Right lobe of liver (tissue), 4 donors: ENCODE measurements at regions not wholly inside any gene's neighbourhood (a gene's known extent, or its start where the extent isn't known, plus 50 kb on each side); places are given as distances from the start of the nearest gene placed in this dataset.

Experiments
- POLR2A ChIP-seq: fragments of 450-650 bp; IDR thresholded peaks from one replicate; pipeline ENCODE4 v1.6.1; 2017; ENCODE audit warnings: antibody characterized with exemption, mild to moderate bottlenecking
- TF ChIP-seq, protein P1 (sequence below), 4 donors: fragments of 200-600 bp in 3 of 4; fragments of 450-650 bp in 1 of 4; IDR thresholded peaks; one replicate each; pipeline versions ENCODE4 v1.5.1 to v1.8.0; 2016 to 2022; ENCODE audit warnings: antibody characterized with exemption in 4 of 4, mild to moderate bottlenecking in 2 of 4
- donor health status: DM: no; HTN: no; CAD: no.
- donor health status: DM: no; HTN: no; CAD: no.
- donor health status: DM: no; HTN: yes; CAD: no.

DNA sequence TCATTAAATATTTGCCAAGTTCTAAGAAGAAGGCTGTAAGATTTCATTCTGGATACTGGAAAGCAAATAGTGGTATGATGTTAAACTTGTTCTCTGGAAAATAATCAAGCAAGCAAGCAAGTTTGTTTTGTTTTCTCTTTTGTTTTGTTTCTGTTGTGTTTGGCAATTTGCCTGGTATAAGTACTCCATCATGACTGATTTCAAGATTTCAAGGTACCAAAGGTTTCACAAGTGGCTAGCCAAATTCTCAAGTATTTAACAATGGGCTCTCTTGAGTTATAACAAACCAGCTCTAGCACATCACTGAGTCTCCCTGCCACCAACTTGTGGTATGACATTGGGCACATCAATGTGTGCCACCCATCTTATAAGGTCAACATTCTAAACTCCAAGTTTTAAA, 151.7 kb upstream of the IGFBP3 start:
- TF ChIP-seq, protein P1, sequence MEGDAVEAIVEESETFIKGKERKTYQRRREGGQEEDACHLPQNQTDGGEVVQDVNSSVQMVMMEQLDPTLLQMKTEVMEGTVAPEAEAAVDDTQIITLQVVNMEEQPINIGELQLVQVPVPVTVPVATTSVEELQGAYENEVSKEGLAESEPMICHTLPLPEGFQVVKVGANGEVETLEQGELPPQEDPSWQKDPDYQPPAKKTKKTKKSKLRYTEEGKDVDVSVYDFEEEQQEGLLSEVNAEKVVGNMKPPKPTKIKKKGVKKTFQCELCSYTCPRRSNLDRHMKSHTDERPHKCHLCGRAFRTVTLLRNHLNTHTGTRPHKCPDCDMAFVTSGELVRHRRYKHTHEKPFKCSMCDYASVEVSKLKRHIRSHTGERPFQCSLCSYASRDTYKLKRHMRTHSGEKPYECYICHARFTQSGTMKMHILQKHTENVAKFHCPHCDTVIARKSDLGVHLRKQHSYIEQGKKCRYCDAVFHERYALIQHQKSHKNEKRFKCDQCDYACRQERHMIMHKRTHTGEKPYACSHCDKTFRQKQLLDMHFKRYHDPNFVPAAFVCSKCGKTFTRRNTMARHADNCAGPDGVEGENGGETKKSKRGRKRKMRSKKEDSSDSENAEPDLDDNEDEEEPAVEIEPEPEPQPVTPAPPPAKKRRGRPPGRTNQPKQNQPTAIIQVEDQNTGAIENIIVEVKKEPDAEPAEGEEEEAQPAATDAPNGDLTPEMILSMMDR (IDR thresholded peaks at IDR 0.05) = no peak
- no peak for TF ChIP-seq POLR2A
